ENCODE measurements at regions not wholly inside any gene's neighbourhood (a gene's known extent, or its start where the extent isn't known, plus 50 kb on each side); places are given as distances from the start of the nearest gene placed in this dataset.

- TF ChIP-seq EZH2phosphoT487 (IDR thresholded peaks at IDR 0.05; ENCODE audit: borderline replicate concordance, low read depth, low read length): no peak
- no peak for TF ChIP-seq CTCF (conservative IDR thresholded peaks at IDR 0.05; ENCODE audit: low read length)
- H3K4me3 ChIP-seq (ENCODE audit: low read depth, low read length, poor library complexity, severe bottlenecking): no peak overlapping the region
- BruUV-seq (replicated peaks): no TSS peak
- no peak overlapping the region for H3K27ac ChIP-seq (ENCODE audit: low read depth, low read length, poor library complexity, severe bottlenecking)
- no peaks in the 10 kb centered on the region for H3K79me2 ChIP-seq (ENCODE audit: insufficient read depth, low read depth, low read length)
- H3K4me2 ChIP-seq (ENCODE audit: low read length): no peak overlapping the region
- H2AFZ ChIP-seq (ENCODE audit: low read length): no peak overlapping the region
- H3K9me2 ChIP-seq (ENCODE audit: insufficient read depth, low read length): no peaks in the 10 kb centered on the region
- intact Hi-C loops (cut with micrococcal nuclease; ENCODE audit: unreplicated experiment): no loop called here
- POLR2A ChIA-PET: no interaction called here
- no peak for DNase-seq (ENCODE audit: low spot score)
- H3K9me3 ChIP-seq (ENCODE audit: low read length): no peaks in the 10 kb centered on the region
- CTCF ChIA-PET (ENCODE audit: unreplicated experiment): no interaction called here
- no peaks in the 10 kb centered on the region for H4K20me1 ChIP-seq (ENCODE audit: insufficient read depth, low read length)
- H3K36me3 ChIP-seq (ENCODE audit: insufficient read depth, low read length): no peaks in the 10 kb centered on the region
- no peaks in the 10 kb centered on the region for H3K4me1 ChIP-seq (ENCODE audit: insufficient read depth, low read length, poor library complexity, severe bottlenecking)
Observed at GRCh38 chrX:114051667-114052315, 532.1 kb upstream of the HTR2C start.

- Histone ChIP-seq H3K4me1 (ENCODE audit: insufficient read depth, low read length, poor library complexity, severe bottlenecking) (no peaks in the 10 kb centered on the region), H3K27ac (ENCODE audit: low read depth, low read length, poor library complexity, severe bottlenecking) (no peak overlapping the region), H3K4me3 (ENCODE audit: low read depth, low read length, poor library complexity, severe bottlenecking) (no peak overlapping the region), H3K9me2 (ENCODE audit: insufficient read depth, low read length) (no peaks in the 10 kb centered on the region), H3K36me3 (ENCODE audit: insufficient read depth, low read length) (no peaks in the 10 kb centered on the region), H4K20me1 (ENCODE audit: insufficient read depth, low read length) (no peaks in the 10 kb centered on the region), H3K9me3 (ENCODE audit: low read length) (no peaks in the 10 kb centered on the region), H3K4me2 (ENCODE audit: low read length) (no peak overlapping the region), H2AFZ (ENCODE audit: low read length) (no peak overlapping the region), H3K79me2 (ENCODE audit: insufficient read depth, low read depth, low read length) (no peaks in the 10 kb centered on the region)
- TF ChIP-seq CTCF (conservative IDR thresholded peaks at IDR 0.05; ENCODE audit: low read length) (no peak), EZH2phosphoT487 (IDR thresholded peaks at IDR 0.05; ENCODE audit: borderline replicate concordance, low read depth, low read length) (no peak)
- ChIA-PET CTCF (ENCODE audit: unreplicated experiment) (no interaction called here), POLR2A (no interaction called here)
- no TSS peak for BruUV-seq (replicated peaks)
- intact Hi-C loops (cut with micrococcal nuclease; ENCODE audit: unreplicated experiment): no loop called here
- DNase-seq (ENCODE audit: low spot score): no peak
Observed at GRCh38 chrX:114050075-114050796, 533.6 kb upstream of the HTR2C start.

- POLR2A ChIA-PET: no interaction called here
- H3K36me3 ChIP-seq (ENCODE audit: insufficient read depth, low read length): no peaks in the 10 kb centered on the region
- DNase-seq (ENCODE audit: low spot score): no peak
- CTCF ChIA-PET (ENCODE audit: unreplicated experiment): no interaction called here
- H3K79me2 ChIP-seq (ENCODE audit: insufficient read depth, low read depth, low read length): no peaks in the 10 kb centered on the region
- BruUV-seq (replicated peaks): no TSS peak
- H3K4me3 ChIP-seq (ENCODE audit: low read depth, low read length, poor library complexity, severe bottlenecking): no peak overlapping the region
- TF ChIP-seq CTCF (conservative IDR thresholded peaks at IDR 0.05; ENCODE audit: low read length): no peak
- no peak for TF ChIP-seq EZH2phosphoT487 (IDR thresholded peaks at IDR 0.05; ENCODE audit: borderline replicate concordance, low read depth, low read length)
- no peaks in the 10 kb centered on the region for H3K4me1 ChIP-seq (ENCODE audit: insufficient read depth, low read length, poor library complexity, severe bottlenecking)
- no peak overlapping the region for H2AFZ ChIP-seq (ENCODE audit: low read length)
- no peak overlapping the region for H3K27ac ChIP-seq (ENCODE audit: low read depth, low read length, poor library complexity, severe bottlenecking)
- H4K20me1 ChIP-seq (ENCODE audit: insufficient read depth, low read length): no peaks in the 10 kb centered on the region
- H3K4me2 ChIP-seq (ENCODE audit: low read length): no peak overlapping the region
- H3K9me2 ChIP-seq (ENCODE audit: insufficient read depth, low read length): no peaks in the 10 kb centered on the region
- intact Hi-C loops (cut with micrococcal nuclease; ENCODE audit: unreplicated experiment): no loop called here
- no peaks in the 10 kb centered on the region for H3K9me3 ChIP-seq (ENCODE audit: low read length)
Observed at GRCh38 chrX:114049063-114049462, 534.8 kb upstream of the HTR2C start.

Data from OCI-LY7 (cell line).